ENCODE measurements at regions not wholly inside any gene's neighbourhood (a gene's known extent, or its start where the extent isn't known, plus 50 kb on each side); places are given as distances from the start of the nearest gene placed in this dataset. TPM values are rescaled to one million over a fixed set of nuclear protein-coding genes. Genes with fewer than 3 reads are reported as not detected.

- no peak for DNase-seq
- no peak for TF ChIP-seq CTCF (IDR thresholded peaks at IDR 0.05)
- no peak for TF ChIP-seq POLR2A (IDR thresholded peaks at IDR 0.05)
- Histone ChIP-seq H3K27me3 (no peaks in the 10 kb centered on the region), H3K4me1 (no peaks in the 10 kb centered on the region), H3K4me3 (replicated peaks in 1 of 3) (no peak overlapping the region), H3K36me3 (no peaks in the 10 kb centered on the region), H3K9me3 (no peaks in the 10 kb centered on the region), H3K27ac (no peak overlapping the region)
- intact Hi-C loops (cut with DNase I): no loop called here
Observed at GRCh38 chr5:22908586-22908985, 55.4 kb upstream of the CDH12 start.

- WGBS, 2 donors: 77 to 92% methylated on average over 1 of the region's 1 CpG
Observed at GRCh38 chr5:22908129-22908528, 55.0 kb upstream of the CDH12 start.

More at GRCh38 chr5:22908129-22908528, 55.0 kb upstream of the CDH12 start:
- Histone ChIP-seq H3K36me3 (no peaks in the 10 kb centered on the region), H3K27me3 (no peaks in the 10 kb centered on the region), H3K27ac (no peak overlapping the region), H3K4me3 (replicated peaks in 1 of 3) (no peak overlapping the region), H3K4me1 (no peaks in the 10 kb centered on the region), H3K9me3 (no peaks in the 10 kb centered on the region)
- TF ChIP-seq CTCF (IDR thresholded peaks at IDR 0.05) (no peak), POLR2A (IDR thresholded peaks at IDR 0.05) (no peak)
- no peak for DNase-seq
- intact Hi-C loops (cut with DNase I): no loop called here

Small RNA genes lying in the stretch of these regions (small RNA-seq; reads per million reads assigned to genes)
- not detected for gene RF00019

Data from thyroid gland (tissue), 4 donors.